ENCODE measurements at regions not wholly inside any gene's neighbourhood (a gene's known extent, or its start where the extent isn't known, plus 50 kb on each side); places are given as distances from the start of the nearest gene placed in this dataset.

DNA sequence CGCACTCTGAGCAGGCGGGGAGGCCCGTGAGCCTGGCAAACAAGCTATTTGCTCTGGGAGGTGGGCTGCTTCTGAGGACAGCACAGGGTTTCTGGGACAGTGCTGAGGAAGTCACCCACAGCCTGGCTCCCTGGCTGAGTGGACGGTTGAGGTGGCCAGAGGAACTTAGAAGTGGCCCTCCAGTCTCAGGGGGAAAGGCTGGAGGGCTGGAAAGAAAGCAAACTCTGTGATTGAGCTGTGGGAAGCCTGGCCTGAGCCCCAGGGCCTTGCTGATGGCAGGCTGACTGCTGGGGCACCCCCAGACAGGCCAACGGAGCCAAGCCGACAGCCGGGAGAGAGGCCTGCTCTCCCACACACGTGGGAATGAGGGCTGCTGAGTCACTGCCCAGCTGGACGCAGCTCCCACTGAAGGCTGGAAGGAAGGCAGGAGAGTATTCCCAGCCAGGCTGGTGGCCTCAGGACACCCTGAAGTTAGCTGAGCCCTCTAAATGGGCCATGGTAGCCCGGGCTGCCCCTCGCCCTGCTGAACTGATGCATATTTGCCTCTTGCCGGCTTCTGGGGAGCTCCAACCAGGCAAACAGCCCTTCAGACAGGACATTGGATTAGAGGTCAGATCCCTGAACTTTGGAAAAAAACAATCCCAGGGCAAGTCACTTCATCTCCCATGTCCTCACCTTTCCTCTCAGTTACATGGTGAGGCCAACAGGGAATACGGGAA, 98.0 kb upstream of the TLE3 start:
- 70% methylated on average over 2 of the region's 13 CpGs; no CpG with 5 or more reads in 1 of the 2 experiments for WGBS, 2 experiments (ENCODE audit: extremely low coverage in 2 of 2, insufficient read length in 1 of 2)
- peaks cover 14% of the 10 kb centered on the region for H3K4me1 ChIP-seq (ENCODE audit: control insufficient read depth, insufficient read depth, low read length)
- CTCF ChIA-PET, result no interaction called here

More for the DNA sequence above, 98.0 kb upstream of the TLE3 start:
- H4K20me1 ChIP-seq (ENCODE audit: insufficient read depth, low read length), result no peaks in the 10 kb centered on the region
- H3K79me1 ChIP-seq (ENCODE audit: low read depth in 1 of 2, low read length in 2 of 2), result no peaks in the 10 kb centered on the region
- H2BK20ac ChIP-seq (ENCODE audit: low read depth, low read length), result peak overlapping the region; percentile 72
- in situ Hi-C loops (cut with MboI; ENCODE audit: low sequenced_read_pairs) (no loop called here), dilution Hi-C loops (cut with HindIII; ENCODE audit: low sequenced_read_pairs, unreplicated experiment) (no loop called here), intact Hi-C loops (cut with micrococcal nuclease) (no loop called here)
- peak overlapping the region; percentile 65; the same call in 1 of the 2 replicates for H3K14ac ChIP-seq (replicated peaks; ENCODE audit: low read depth, low read length)
- H2AFZ ChIP-seq (replicated peaks; ENCODE audit: low read length, poor library complexity), result peak overlapping the region; percentile 91
- TF ChIP-seq BHLHE40 (IDR thresholded peaks at IDR 0.05; ENCODE audit: low read depth, low read length), result peak; percentile 54; the same call in 1 of the 2 replicates
- TF ChIP-seq, protein P1, sequence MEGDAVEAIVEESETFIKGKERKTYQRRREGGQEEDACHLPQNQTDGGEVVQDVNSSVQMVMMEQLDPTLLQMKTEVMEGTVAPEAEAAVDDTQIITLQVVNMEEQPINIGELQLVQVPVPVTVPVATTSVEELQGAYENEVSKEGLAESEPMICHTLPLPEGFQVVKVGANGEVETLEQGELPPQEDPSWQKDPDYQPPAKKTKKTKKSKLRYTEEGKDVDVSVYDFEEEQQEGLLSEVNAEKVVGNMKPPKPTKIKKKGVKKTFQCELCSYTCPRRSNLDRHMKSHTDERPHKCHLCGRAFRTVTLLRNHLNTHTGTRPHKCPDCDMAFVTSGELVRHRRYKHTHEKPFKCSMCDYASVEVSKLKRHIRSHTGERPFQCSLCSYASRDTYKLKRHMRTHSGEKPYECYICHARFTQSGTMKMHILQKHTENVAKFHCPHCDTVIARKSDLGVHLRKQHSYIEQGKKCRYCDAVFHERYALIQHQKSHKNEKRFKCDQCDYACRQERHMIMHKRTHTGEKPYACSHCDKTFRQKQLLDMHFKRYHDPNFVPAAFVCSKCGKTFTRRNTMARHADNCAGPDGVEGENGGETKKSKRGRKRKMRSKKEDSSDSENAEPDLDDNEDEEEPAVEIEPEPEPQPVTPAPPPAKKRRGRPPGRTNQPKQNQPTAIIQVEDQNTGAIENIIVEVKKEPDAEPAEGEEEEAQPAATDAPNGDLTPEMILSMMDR (conservative IDR thresholded peaks at IDR 0.05; ENCODE audit: low read depth, low read length), result no peak
- TF ChIP-seq RCOR1 (IDR thresholded peaks at IDR 0.05; ENCODE audit: insufficient replicate concordance, low read length), result no peak
- no peak for TF ChIP-seq SMC3 (IDR thresholded peaks at IDR 0.05; ENCODE audit: low read depth, low read length)
- no peak for TF ChIP-seq POLR2A (IDR thresholded peaks at IDR 0.05; ENCODE audit: low read depth, low read length)
- TF ChIP-seq MXI1 (IDR thresholded peaks at IDR 0.05; ENCODE audit: borderline replicate concordance, low read depth, low read length), result peak; percentile 87
- TF ChIP-seq, protein P2, sequence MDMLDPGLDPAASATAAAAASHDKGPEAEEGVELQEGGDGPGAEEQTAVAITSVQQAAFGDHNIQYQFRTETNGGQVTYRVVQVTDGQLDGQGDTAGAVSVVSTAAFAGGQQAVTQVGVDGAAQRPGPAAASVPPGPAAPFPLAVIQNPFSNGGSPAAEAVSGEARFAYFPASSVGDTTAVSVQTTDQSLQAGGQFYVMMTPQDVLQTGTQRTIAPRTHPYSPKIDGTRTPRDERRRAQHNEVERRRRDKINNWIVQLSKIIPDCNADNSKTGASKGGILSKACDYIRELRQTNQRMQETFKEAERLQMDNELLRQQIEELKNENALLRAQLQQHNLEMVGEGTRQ (IDR thresholded peaks at IDR 0.05; ENCODE audit: low read depth, low read length), result peak; percentile 63
- TF ChIP-seq RAD21 (IDR thresholded peaks at IDR 0.05; ENCODE audit: low read length), result peak; percentile 25
- peak; percentile 93 for TF ChIP-seq FOS (IDR thresholded peaks at IDR 0.05; ENCODE audit: low read depth, low read length)
- no peak for TF ChIP-seq CEBPB (IDR thresholded peaks at IDR 0.05; ENCODE audit: low read depth, low read length)
- peak; percentile 39; the same call in 1 of the 2 replicates for TF ChIP-seq MAZ (IDR thresholded peaks at IDR 0.05; ENCODE audit: borderline replicate concordance, low read depth, low read length)
- peak; percentile 95 for TF ChIP-seq NFE2L2 (IDR thresholded peaks at IDR 0.05; ENCODE audit: low read depth, low read length)
- TF ChIP-seq MAFK (IDR thresholded peaks at IDR 0.05; ENCODE audit: low read depth, low read length), result 0 out of 2 replicates have a peak, but pooled peaks have one; percentile 35
- H3K27me3 ChIP-seq (ENCODE audit: control insufficient read depth, insufficient read depth, low read length), result peaks cover 28% of the 10 kb centered on the region
- peak overlapping the region; percentile 81 for H2AK5ac ChIP-seq (ENCODE audit: low read depth, low read length)
- peak; percentile 99 for ATAC-seq (ENCODE audit: low read depth)
- H4K5ac ChIP-seq (ENCODE audit: low read depth, low read length), result peak overlapping the region; percentile 24; the same call in 1 of the 2 replicates
- H3K27ac ChIP-seq (ENCODE audit: insufficient read depth, low read length), result peak overlapping the region; percentile 51
- no peak overlapping the region for H3K4me3 ChIP-seq (ENCODE audit: insufficient read depth, low read depth, low read length)
- H2BK15ac ChIP-seq (ENCODE audit: low read depth, low read length), result peak overlapping the region; percentile 68; the same call in 2 of the 3 replicates
- peak overlapping the region; percentile 80 for H4K91ac ChIP-seq (ENCODE audit: insufficient read depth, low read depth, low read length)
- H3K9me3 ChIP-seq (ENCODE audit: control insufficient read depth, insufficient read depth, low read length), result peaks cover 6% of the 10 kb centered on the region
- peak overlapping the region; percentile 31 to 80; a peak in 3 of 4 replicates for H4K8ac ChIP-seq (ENCODE audit: low read depth in 2 of 2, low read length in 2 of 2)
- peak overlapping the region; percentile 10; the same call in 1 of the 2 replicates for H3K23ac ChIP-seq (ENCODE audit: low read depth, low read length)
- BruUV-seq (replicated peaks), result no TSS peak
- no peak overlapping the region for H3K4me2 ChIP-seq (ENCODE audit: low read depth, low read length)
- no peaks in the 10 kb centered on the region for H3K36me3 ChIP-seq (ENCODE audit: control insufficient read depth, insufficient read depth, low read length)
- H3K9ac ChIP-seq (ENCODE audit: low read depth, low read length), result peak overlapping the region; percentile 36
- H2BK120ac ChIP-seq (ENCODE audit: low read depth, low read length), result peak overlapping the region; percentile 75
- POLR2A ChIA-PET (ENCODE audit: unreplicated experiment), result no interaction called here
- peak overlapping the region; percentile 34 for H3K18ac ChIP-seq (ENCODE audit: low read depth, low read length)
- H3K9me1 ChIP-seq (ENCODE audit: insufficient read depth, low read length), result 0 out of 2 replicates have a peak, but pooled peaks cover 5% of the 10 kb centered on the region
- H2BK5ac ChIP-seq (ENCODE audit: low read depth, low read length, poor library complexity, severe bottlenecking), result no peak overlapping the region
- no peak overlapping the region for H3K56ac ChIP-seq (ENCODE audit: extremely low read depth, insufficient read depth, low read length)
- peak overlapping the region; percentile 76 for H3K4ac ChIP-seq (ENCODE audit: low read depth, low read length)
- peak overlapping the region; percentile 88 for H2AK9ac ChIP-seq (replicated peaks; ENCODE audit: low read depth, low read length, poor library complexity)
- DNase-seq, result peak; percentile 92
